NCI-H1694 treated with DMSO at 0.1 percent for 48 hours (cell line): ENCODE measurements at regions not wholly inside any gene's neighbourhood (a gene's known extent, or its start where the extent isn't known, plus 50 kb on each side); places are given as distances from the start of the nearest gene placed in this dataset.
"Not testable (repeated sequence)": the region's sequence is repeated elsewhere in the genome, so short reads cannot be mapped to it uniquely, and the experiment has no call there.

Experiments used
- DNase-seq: peaks from one replicate; lab custom pipeline; 2025; lab: John Stamatoyannopoulos, UW

DNA sequence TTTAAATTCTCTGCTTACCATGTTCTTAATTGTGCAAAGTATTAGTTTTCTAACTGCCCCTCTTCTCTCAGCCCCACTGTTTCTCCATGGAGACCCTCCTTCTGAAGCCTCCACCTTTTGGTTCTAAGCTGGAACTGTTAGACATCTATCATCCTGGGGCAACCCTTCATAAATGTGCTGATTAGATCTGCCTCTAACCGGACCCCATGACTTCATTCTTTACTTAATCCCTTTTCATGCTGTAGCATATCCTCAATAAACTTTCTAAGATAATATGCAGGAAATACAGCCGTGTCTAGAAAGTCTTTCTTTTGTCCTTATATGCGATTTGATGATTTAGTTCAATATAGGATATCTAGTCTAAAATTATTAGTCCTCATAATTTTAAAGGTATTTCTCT, 1020.1 kb downstream of the ADGRL2 start:
- no peak for DNase-seq

DNA sequence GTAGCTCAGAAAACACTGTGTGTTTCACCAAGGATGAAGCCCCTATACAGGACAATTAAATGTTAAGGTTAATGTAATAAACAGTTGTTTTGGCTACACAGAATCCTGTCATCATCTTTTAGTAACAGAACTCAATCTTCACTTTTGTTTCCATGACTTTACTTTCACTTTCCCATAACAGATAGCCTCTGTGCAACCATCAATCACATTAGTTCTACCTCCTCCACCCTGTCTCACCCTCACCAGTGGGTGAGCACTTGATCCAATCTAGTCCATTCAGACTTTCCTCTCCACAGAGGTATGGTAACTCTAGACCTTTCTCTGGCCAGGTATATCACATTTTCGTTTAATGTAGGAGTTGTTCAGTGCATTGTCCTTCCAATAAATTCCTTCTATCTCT, 1018.5 kb downstream of the ADGRL2 start:
- no peak for DNase-seq

DNA sequence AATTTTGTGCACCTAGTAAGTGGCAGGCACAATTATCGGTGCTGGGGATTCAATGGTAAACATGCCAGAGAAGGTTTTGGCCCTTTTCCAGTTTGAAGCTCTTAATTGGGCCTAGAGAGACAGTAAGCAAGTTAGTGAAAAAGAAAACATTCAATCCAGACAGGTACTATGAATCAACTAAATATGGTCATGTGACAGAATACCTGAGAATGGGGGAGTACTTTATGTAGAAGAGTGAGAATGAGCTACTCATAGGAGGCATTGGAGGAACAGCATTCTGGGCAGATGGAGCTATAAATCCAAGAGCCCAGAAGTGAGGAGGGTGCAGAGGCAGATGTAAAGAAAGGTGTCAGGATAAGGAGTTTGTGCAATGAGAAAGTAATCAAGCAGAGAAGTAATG, 1017.9 kb downstream of the ADGRL2 start:
- DNase-seq, result peak; percentile 26

DNA sequence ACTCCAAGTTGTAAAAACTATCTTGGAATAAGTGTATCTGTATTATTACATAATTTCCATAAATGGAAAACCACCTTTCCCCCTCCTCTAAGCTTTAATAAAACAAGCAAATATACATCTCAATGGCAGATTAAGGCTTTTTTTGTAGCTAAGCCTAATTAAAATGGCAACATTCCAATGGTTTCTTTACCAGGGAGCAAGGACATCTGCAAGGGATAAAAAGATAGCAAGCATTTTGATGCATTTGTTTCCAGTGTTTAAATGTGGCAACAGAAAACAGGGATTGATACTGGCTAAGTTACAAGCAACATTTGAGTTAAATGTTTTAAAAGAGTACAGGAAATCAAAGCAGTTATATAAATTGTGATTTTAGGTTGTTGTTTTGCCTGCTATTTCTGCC, 1012.7 kb downstream of the ADGRL2 start:
- no peak for DNase-seq

DNA sequence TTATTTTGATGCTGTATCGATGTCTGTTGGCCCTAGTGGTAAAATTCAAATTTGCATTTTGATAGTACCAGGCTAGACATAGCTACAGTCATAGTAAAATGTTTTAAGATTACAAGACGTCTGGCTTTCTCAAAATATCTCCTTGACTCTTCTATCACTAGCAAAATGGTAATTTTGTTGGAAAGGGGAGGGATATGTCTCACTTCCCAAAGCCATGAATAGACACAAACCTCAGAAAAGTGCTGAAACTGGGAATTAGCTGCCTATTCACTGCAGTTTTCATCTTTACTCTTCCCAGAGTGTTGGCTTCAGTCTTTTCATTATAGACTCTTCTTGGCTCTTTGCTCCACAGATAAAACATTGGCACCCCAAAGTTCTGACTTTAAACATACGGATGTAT, 1009.9 kb downstream of the ADGRL2 start:
- no peak for DNase-seq

DNA sequence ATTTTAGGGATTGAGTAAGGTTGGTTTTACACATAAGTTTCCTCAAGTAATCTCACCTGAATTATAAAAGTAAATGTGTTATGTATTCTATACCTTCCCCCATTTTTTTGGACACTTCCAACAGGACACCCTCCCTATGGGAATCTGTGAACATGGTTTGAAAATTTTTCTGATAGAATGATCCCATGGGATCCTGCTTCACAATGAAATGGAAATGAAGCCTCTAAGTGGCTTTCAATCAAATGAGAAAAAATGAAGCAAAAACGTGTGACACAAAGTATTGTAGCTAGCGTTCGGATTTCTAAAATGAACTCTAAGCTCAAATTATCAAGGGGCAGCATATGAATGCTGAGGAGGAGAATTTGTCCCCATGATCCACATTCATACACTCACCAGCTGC, 1006.8 kb downstream of the ADGRL2 start:
- no peak for DNase-seq

DNA sequence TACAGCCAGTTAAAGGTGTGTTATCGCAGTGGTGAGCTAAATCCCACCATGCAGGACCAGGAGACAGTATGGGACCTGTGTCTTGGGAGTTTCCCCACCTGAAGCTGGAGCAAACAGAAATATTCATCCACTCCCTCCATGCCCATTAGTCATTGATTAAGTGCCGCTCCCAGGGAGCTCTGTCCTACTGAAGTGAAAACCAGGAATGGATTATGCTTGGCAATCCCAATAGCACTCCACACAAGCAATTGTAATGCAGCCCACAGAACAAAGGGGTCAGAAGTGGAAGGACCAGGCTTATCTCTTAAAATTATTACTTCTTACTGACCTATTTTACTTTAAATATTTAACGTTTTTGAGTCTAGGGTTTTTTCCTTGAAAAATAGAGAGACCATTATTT, 1005.4 kb downstream of the ADGRL2 start:
- DNase-seq, result no peak

DNA sequence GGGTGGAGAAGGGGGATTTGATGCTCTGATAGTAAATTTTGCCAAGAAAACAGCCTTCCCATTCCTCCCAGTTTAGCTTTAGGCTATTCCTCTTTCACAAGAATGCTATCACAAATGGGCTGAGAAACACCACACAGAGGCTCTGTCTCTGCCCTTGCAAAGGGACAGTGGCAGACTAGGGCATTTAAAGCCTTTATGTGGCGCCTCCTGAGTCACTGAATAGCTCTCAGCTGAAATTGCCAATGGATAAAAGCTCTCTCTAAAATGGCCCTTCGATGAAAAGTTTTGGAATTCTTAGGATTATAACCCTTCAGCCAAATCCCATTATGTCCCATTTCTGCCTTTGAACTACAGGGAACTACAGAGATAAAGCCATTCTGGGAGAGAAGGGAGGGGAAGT, 1000.4 kb downstream of the ADGRL2 start:
- DNase-seq, result no peak

DNA sequence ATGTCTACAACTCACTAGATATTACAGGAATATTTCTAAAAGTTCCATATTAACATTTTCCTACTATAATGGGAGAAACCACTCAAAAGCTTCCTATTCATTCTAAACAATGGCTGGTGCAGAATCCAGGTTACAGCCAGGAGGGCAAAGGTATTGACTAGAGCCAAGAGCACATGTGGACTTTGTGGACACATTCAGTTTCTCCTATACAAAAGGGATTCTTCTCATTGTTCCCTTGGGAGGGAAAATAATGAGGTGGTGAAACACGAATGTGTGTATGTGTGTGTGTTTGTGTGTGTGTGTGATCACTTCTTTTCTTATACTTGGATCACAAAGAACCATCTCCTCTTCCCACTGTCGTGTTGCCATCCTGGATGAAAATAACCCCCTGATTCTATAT, 1000.0 kb downstream of the ADGRL2 start:
- DNase-seq, result no peak

DNA sequence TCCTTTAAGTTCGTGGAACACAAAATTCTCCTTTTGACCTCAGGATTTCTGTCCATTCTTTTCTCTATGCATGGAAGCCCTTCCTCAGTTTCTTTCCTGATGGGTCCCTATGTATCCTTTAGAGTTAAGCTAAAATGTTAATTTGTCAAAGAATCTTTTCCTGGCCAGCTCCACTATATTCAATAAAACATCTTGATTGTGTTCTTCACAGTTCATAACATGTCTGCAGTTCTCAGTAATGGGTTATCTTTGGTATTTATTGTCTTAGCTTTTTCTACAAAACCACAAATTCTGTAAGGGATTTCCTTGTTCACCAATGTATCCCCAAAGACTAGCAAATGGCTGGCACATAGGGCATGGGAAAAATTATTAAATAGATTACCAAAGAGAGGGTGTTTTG, 998.5 kb downstream of the ADGRL2 start:
- no peak for DNase-seq

DNA sequence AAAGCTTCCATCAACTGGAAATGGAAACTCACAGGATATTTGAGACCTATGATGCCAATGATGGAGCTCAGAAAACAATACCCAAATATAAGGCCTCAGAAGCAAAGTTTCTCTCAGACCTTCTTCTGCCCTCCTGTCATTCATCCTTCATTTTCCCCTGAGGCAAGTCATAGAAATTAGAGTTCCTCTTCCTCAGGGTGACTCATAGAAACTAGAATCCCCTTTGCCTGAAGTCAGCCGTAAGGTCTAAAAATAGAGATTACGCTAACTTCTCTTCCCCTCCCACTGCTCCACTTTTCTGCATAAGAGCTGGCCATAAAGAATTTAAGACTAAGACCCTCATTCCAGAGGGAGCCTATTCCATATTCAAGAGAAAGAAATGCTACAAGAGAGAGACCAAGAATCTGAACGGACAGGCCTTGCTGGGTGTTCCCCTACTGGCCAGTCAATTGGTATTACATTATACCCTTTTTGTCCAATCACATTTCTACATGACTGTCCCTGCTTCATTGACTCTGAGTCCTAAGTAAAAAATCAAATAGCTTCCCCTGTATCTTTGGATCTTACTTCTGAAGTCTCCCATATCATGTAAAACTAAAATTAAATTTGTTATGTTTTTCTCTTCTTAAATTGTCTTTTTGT, 994.9 kb downstream of the ADGRL2 start:
- DNase-seq, result no peak

DNA sequence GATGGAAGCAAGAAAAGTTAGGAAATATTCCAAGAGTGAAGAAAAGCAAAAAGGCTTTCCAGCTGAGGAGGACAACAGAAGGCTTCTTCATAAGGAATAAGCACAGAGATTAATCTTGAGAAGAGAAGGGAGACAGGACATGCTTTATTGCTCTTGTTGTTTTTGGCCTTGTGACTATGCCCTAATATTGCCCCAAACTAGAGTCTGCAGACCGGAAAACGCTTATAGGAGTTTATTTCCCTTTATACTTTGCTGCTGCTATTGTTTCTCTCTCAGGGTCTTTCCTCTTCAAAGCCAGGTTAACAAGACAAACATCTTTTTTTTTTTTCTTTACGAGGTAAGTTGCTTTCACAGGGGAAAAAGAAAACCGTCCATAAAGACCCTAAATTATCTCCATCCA, 991.4 kb downstream of the ADGRL2 start:
- DNase-seq, result no peak

DNA sequence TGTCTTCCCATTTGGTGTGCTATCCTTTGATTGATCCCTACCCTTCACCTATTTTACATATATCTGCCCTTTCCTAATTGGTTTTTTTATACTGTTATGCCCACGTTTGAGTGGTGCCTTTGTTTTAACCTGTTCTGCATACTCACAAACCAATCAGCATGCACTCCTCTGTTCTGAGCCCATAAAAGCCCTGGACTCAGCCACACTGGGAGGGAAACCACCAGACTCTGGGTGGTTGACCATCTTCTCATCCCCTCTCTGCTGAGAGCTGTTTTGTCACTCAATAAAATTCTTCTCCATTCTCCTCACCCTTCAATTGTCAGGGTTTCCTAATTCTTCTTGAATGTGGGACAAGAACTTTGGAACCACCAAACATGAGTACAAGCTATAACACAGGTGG, 989.8 kb downstream of the ADGRL2 start:
- no peak for DNase-seq

DNA sequence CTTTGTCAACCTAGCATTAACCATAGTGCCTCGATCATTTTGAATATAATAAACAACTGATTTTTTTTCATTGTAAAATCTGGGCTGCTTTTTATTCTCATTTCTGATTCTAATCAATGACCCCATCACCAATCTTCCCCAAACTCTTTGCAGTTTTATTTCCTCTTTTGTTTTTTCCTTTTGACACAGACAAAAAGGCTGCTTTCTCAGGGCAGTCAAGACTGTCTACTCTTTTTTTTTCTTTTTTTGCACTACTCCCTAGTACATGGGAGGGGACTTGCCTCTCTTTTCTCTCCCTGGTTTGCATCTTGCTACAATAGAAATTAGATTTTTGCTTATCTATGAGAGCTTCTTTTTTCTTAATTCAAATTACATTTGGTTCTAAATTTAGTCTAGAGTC, 987.9 kb downstream of the ADGRL2 start:
- DNase-seq, result no peak

DNA sequence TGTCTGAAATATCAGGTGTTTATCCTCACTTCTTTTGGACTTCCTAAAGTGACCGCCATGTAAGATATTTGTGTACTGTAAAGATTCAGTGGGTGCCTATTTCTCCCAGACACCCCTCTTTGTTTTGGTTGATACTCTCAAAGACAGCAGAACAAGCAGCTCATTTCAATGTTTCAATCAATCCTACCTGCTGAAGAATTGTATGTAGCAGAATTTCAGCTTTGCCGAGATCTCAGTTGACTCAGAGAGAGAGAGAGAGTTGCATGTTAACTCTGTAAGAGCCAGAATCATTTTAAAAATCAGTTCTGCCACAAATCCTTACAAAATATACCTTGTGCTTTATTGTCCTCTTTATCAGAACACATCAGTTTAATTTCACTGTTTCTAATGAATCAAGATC, 987.3 kb downstream of the ADGRL2 start:
- no peak for DNase-seq

DNA sequence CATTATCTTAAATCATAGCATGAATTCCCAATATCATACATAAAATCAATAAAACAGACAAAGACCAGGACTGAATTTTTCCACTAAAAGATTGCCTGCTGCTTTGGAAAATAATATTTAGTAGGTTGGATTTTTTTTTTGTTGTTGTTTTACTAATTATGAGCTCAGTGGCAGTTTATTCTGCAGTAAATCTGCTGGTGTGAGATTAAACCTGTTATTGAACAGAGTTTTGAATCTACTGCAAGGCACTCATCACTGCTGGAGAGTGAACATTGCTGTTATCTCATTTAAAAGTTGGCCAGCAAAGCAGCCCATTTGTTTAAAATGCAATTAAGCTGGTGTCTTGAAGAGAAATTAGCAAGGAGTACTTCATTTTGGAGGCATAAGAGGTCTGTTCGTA, 986.1 kb downstream of the ADGRL2 start:
- DNase-seq, result no peak

DNA sequence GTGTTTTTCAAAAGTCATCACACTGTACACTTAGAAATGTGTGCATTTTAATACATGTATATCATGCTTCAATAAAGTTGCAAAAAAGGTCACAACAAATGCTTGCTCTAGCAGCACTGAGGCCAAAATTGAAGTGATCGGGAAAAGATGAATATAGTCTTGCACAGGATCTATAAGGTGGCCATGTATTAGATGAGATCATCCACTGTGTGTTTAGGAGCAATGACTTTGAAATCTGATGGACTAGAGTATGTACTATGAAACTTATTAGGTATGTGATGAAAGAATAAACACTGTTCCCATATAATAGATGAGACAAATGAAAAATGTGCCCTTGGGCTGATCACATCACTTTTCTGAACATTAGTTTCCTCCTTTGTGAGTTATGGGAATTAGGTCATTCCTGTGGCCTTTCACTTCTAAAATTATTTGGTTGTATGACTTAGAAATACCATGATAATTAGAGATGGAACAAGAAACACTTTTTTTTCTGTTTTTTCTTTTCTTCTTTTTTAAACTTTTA, 984.6 kb downstream of the ADGRL2 start:
- DNase-seq, result no peak

DNA sequence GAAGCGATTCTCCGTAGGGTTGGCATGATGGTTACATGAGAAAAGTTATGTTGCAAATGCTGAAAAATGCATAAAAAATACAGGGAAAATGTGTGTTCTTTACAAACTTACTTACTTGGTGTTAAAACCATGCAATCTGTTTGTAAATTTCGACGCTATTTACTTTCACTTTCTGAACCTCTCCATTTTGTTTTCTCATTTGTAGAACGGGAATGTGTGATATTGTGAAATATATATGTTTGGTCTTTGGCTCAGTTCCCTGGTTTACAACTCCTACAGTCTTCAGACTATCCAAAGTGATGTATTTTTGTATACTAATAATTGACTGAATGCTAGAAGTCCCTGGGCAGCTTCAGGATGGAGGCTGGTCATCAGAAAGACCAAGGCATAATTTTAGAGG, 982.3 kb downstream of the ADGRL2 start:
- DNase-seq, result no peak

DNA sequence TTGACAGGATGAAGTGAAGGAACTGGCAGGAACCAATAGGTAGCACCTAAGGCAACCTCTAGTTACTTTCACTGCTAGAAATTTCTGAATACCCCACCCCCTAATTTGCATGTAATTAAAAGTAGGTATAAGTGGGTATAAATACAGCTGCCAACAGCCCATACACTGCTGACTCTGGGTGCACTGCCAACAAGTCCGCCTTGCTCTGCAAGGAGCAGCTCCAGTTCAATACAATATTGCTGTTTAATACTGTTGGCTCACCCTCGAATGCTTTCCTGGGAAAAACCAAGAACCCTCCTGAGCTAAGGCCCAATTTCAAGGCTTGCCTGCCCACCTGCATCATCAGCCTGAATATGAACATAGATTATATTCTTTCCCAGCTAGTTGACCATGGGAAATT, 981.9 kb downstream of the ADGRL2 start:
- DNase-seq, result no peak

DNA sequence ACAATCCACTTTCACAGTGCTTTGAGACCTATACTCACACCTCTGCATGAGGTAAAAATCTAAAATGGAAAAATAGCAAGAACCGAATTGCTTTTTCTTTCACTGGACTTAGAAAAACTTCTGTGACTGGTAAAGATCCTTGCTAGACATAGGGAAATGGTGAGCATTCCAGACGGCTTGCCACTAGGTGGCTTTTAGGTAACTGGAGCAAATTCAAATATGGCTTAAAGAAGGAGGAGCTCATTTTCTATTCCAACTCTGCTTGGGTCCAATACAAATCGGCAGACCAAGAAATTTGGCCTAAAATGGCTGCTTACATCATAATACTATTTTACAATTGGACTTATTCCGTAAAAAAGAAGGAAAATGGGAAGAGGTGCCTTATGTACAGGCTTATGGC, 977.9 kb downstream of the ADGRL2 start:
- no peak for DNase-seq

DNA sequence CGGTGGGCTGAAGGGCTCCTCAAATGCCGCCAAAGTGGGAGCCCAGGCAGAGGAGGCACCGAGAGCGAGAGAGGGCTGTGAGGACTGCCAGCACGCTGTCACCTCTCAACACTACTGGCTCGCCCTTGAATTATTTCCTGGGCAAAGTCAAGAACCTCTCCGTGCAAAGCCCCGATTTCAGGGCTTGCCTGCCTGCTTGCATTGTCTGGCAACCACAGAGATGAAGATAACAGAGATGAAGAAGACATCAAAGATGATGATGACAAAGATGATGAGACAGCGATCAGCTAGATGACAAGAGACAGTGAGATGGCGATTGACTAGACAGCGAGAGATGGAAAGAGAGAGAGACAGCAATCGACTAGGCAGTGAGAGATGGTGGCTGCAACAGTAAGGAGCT, 976.5 kb downstream of the ADGRL2 start:
- DNase-seq, result no peak

DNA sequence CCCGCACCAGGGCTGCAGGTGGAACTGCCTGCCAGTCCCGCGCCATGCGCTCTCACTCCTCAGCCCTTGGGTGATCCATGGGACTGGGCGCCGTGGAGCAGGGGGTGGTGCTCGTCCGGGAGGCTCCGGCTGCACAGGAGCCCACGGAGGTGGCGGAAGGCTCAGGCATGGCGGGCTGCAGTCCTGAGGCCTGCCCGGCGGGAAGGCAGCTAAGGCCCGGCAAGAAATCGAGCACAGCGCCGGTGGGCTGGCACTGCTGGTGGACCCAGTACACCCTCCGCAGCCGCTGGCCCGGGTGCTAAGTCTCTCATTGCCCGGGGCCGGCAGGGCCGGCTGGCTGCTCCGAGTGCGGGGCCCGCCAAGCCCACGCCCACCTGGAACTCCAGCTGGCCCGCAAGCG, 976.0 kb downstream of the ADGRL2 start:
- not testable (repeated sequence) for DNase-seq

DNA sequence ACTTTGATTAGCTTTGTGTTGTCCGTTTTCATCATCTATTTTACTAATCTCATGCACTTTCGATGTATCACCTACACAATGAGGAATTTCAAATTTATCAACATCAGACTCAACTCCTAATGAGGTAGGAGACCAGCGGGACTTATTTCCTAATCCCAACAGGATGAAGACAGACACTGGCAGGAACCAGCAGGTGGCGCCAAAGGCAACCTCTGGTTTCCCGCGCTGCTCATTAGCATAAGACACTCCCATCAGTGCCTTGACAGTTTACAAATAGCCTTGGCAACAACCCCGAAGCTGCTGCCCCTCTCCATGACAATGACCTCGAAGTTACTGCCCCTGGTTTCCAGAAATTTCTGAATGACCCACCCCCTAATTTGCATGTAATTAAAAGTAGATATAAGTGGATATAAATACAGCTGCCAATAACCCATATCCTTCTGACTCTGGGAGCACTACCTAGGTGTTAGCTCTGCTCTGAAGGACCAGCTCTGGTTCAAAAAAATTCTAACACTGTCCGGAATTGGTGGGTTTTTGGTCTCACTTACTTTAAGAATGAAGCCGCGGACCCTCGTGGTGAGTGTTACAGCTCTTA, 974.8 kb downstream of the ADGRL2 start:
- no peak for DNase-seq

DNA sequence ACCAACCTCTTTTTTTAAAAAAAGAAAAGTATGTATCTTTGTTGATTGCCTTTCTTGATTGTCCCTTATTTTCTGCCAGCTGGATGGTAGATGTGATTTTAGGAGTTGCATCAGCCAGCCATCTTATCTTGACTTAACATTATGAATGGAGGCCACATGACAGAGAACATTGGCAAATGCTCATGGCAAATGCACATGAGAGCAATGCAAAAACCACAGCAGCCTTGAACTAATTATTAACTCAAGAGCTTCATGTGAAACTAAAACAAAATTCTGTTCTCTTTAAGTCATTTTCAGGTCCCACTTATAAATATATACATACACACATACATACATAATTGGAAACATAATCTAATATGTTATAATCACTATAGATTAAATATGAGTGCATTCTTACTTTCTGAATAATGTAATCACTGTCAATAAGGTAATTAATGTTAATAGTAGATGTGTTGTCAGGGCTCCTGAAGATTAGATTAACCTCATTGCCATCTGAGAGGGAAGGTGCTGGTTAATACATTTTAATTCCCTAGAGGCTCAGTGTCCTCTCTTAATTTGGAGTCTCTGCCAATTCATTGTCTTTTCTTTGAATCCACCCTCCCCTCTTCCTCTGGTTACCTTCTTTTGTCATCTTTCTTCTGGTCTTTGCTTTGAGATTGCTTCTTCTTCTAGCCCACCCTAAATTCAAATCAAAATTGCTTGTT, 962.2 kb downstream of the ADGRL2 start:
- no peak for DNase-seq
